Keratinocyte (primary cell): ENCODE measurements at regions not wholly inside any gene's neighbourhood (a gene's known extent, or its start where the extent isn't known, plus 50 kb on each side); places are given as distances from the start of the nearest gene placed in this dataset.

Source experiments
- DNase-seq: peaks from one replicate; pipeline ENCODE4 v3.0.0-alpha.2; 2011; ENCODE audit warnings: low read depth, missing footprints, low spot score
- FAIRE-seq: peaks from 2 replicates; lab custom pipeline; 2011; peaks lifted over from hg19 to GRCh38; lab: Jason Lieb, UNC
- H2AFZ ChIP-seq: 2 replicates; pipeline ENCODE4 v1.6.0; 2012; ENCODE audit warnings: low read length, control low read depth, inconsistent platforms; ENCODE audit not compliant: control insufficient read depth
- H3K27ac ChIP-seq: 2 replicates; pipeline ENCODE4 v1.5.1; 2011; ENCODE audit warnings: low read length; ENCODE audit not compliant: control insufficient read depth, insufficient read depth
- H3K27me3 ChIP-seq: 3 replicates; pipeline ENCODE4 v1.6.0; 2011; ENCODE audit warnings: low read length; ENCODE audit not compliant: control insufficient read depth, insufficient read depth; ENCODE audit errors: extremely low read depth
- H3K36me3 ChIP-seq, 2 experiments: 2 replicates in 1 of 2; 3 replicates in 1 of 2; pipeline ENCODE4 v1.5.1; 2011; ENCODE audit warnings: low read length in 2 of 2, mild to moderate bottlenecking in 1 of 2; ENCODE audit not compliant: control insufficient read depth in 2 of 2, insufficient read depth in 2 of 2; ENCODE audit errors: extremely low read depth in 1 of 2
- H3K4me1 ChIP-seq: 3 replicates; pipeline ENCODE4 v1.5.1; 2011; ENCODE audit warnings: low read length; ENCODE audit not compliant: control insufficient read depth, insufficient read depth; ENCODE audit errors: extremely low read depth
- H3K4me2 ChIP-seq: 3 replicates; pipeline ENCODE4 v1.6.0; 2011; ENCODE audit warnings: low read depth, low read length; ENCODE audit not compliant: control insufficient read depth, insufficient read depth; ENCODE audit errors: extremely low read depth
- H3K4me3 ChIP-seq, 3 experiments: fragments of 200-600 bp in 1 of 3; sonication (generic) in 1 of 3; 2 replicates in 2 of 3; 3 replicates in 1 of 3; pipeline ENCODE4 v1.5.1; 2011 to 2016; ENCODE audit warnings: low read length in 3 of 3, mild to moderate bottlenecking in 3 of 3, control low read depth in 2 of 3, inconsistent platforms in 1 of 3, low read depth in 1 of 3, mixed read lengths in 1 of 3, mixed run types in 1 of 3, moderate library complexity in 1 of 3; ENCODE audit not compliant: control insufficient read depth in 2 of 3, insufficient read depth in 2 of 3; ENCODE audit errors: extremely low read depth in 1 of 3
- H3K79me2 ChIP-seq: 2 replicates; pipeline ENCODE4 v1.6.0; 2012; ENCODE audit warnings: low read length; ENCODE audit not compliant: control insufficient read depth, insufficient read depth
- H3K9ac ChIP-seq: 3 replicates; pipeline ENCODE4 v1.6.0; 2011; ENCODE audit warnings: low read length; ENCODE audit not compliant: control insufficient read depth, insufficient read depth; ENCODE audit errors: extremely low read depth
- H3K9me1 ChIP-seq: 3 replicates; pipeline ENCODE4 v1.6.0; 2011; ENCODE audit warnings: low read length; ENCODE audit not compliant: control insufficient read depth, insufficient read depth; ENCODE audit errors: extremely low read depth
- H3K9me3 ChIP-seq: 2 replicates; pipeline ENCODE4 v1.5.1; 2012; ENCODE audit warnings: low read depth, low read length; ENCODE audit not compliant: control insufficient read depth
- H4K20me1 ChIP-seq: 3 replicates; pipeline ENCODE4 v1.6.0; 2011; ENCODE audit warnings: low read length; ENCODE audit not compliant: control insufficient read depth, insufficient read depth; ENCODE audit errors: extremely low read depth
- EZH2 ChIP-seq: IDR thresholded peaks from one replicate; pipeline ENCODE4 v1.6.1; 2012; ENCODE audit warnings: inconsistent platforms, mild to moderate bottlenecking, low read length, moderate library complexity
- dilution Hi-C: fragments of 300-500 bp; cut with MboI; formaldehyde crosslinking; loops from one replicate; pipeline ENCODE4 v1.7.0; 2020; ENCODE audit warnings: low sequenced_read_pairs; ENCODE audit not compliant: extremely low pct_ligation_motif_present
- TF ChIP-seq, protein P1 (sequence below), 3 experiments: IDR thresholded peaks in 1 of 3; conservative IDR thresholded peaks in 1 of 3; optimal IDR thresholded peaks in 1 of 3; 2 replicates in 2 of 3; 3 replicates in 1 of 3; pipeline versions ENCODE3 to v1.5.1; 2011; ENCODE audit warnings: low read length in 3 of 3, mild to moderate bottlenecking in 3 of 3, moderate library complexity in 2 of 3, control low read depth in 1 of 3, inconsistent platforms in 1 of 3; ENCODE audit not compliant: insufficient read depth in 2 of 3; ENCODE audit errors: extremely low read depth in 1 of 3

DNA sequence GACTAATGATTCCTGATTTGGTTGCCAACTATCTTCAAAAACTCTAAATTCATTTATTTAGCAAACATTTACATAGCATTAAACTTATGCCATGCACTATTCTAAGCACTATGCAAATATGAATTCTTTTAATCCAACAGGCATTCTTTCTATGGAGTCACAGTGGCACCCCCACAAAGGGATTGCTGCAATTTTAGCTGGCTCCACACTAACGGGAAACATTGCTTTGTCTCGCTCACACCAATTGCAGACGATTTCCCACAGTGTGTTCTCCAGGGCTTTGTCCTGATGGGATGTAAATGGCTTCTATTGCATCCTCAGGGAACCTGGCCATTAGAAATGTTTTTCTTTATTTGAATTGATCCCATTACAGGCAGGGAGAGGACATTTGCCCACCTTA is 259.1 kb downstream of the BARHL2 start:
- H3K9me1 ChIP-seq: no peaks in the 10 kb centered on the region
- no peak for TF ChIP-seq EZH2
- no peaks in the 10 kb centered on the region for H3K9me3 ChIP-seq
- no peak overlapping the region for H3K9ac ChIP-seq
- H3K36me3 ChIP-seq: no peaks in the 10 kb centered on the region
- no peaks in the 10 kb centered on the region for H3K79me2 ChIP-seq
- no peaks in the 10 kb centered on the region for H3K4me1 ChIP-seq
- no peak overlapping the region for H2AFZ ChIP-seq
- H4K20me1 ChIP-seq: no peaks in the 10 kb centered on the region
- H3K4me3 ChIP-seq: no peak overlapping the region
- dilution Hi-C loops: no loop called here
- FAIRE-seq (no peak), DNase-seq (no peak)
- no peak overlapping the region for H3K4me2 ChIP-seq
- no peak overlapping the region for H3K27ac ChIP-seq
- no peaks in the 10 kb centered on the region for H3K27me3 ChIP-seq

DNA sequence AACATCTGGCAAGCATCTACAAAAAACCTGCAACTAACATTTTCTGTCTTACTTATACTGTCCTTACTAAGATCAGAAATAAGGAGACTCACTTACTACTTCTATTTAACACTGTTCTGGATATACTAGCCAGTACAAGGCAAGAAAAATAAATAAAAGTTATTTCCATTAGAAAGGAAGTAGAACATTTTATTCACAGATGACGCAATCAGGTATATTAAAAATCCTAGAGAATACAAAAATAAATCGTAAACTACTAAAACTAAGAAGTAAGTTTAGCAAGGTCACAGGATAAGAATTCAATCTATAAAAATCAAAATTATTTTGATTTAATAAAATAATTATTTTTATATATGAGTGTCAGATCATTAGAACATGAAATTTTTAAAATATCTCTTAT is 264.6 kb downstream of the BARHL2 start:
- no peaks in the 10 kb centered on the region for H3K27me3 ChIP-seq
- TF ChIP-seq EZH2: no peak
- TF ChIP-seq, protein P1, sequence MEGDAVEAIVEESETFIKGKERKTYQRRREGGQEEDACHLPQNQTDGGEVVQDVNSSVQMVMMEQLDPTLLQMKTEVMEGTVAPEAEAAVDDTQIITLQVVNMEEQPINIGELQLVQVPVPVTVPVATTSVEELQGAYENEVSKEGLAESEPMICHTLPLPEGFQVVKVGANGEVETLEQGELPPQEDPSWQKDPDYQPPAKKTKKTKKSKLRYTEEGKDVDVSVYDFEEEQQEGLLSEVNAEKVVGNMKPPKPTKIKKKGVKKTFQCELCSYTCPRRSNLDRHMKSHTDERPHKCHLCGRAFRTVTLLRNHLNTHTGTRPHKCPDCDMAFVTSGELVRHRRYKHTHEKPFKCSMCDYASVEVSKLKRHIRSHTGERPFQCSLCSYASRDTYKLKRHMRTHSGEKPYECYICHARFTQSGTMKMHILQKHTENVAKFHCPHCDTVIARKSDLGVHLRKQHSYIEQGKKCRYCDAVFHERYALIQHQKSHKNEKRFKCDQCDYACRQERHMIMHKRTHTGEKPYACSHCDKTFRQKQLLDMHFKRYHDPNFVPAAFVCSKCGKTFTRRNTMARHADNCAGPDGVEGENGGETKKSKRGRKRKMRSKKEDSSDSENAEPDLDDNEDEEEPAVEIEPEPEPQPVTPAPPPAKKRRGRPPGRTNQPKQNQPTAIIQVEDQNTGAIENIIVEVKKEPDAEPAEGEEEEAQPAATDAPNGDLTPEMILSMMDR (optimal IDR thresholded peaks at IDR 0.05 in 1 of 3, IDR thresholded peaks at IDR 0.05 in 1 of 3, conservative IDR thresholded peaks at IDR 0.05 in 1 of 3; ENCODE audit: extremely low read depth in 1 of 3, insufficient read depth in 2 of 3, low read length in 3 of 3): no peak
- no peak overlapping the region for H3K4me3 ChIP-seq
- dilution Hi-C loops: no loop called here
- H3K27ac ChIP-seq: no peak overlapping the region
- no peaks in the 10 kb centered on the region for H3K4me1 ChIP-seq
- H3K9me1 ChIP-seq: no peaks in the 10 kb centered on the region
- H3K9ac ChIP-seq: no peak overlapping the region
- H3K4me2 ChIP-seq: no peak overlapping the region
- DNase-seq (no peak), FAIRE-seq (no peak)
- H4K20me1 ChIP-seq: no peaks in the 10 kb centered on the region
- no peaks in the 10 kb centered on the region for H3K79me2 ChIP-seq
- H3K9me3 ChIP-seq: no peaks in the 10 kb centered on the region
- H3K36me3 ChIP-seq: no peaks in the 10 kb centered on the region
- H2AFZ ChIP-seq: no peak overlapping the region

DNA sequence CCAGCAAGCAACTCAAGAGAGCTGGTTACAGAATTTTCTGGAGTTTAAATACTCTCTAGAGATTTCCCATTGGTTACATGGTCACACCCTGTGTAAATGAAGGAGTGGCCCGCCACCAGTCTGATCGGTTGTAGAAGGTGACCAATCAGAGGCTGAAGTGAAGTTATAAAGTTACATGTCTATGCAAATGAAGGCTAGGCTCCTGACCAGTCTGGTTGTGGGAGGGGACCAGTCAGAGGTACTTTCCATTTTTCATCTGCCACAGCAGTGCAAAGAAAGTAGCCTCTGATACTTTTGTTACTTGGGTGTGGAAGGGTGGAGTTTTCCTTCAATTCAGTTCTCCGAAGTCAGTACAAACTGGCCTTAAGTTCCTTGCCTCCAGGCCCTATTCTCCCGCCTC is 273.7 kb downstream of the BARHL2 start:
- Histone ChIP-seq H3K9ac (no peak overlapping the region), H3K36me3 (no peaks in the 10 kb centered on the region), H3K4me1 (no peaks in the 10 kb centered on the region), H3K4me2 (no peak overlapping the region), H3K9me3 (no peaks in the 10 kb centered on the region), H3K27ac (no peak overlapping the region), H3K9me1 (no peaks in the 10 kb centered on the region), H3K79me2 (no peaks in the 10 kb centered on the region), H4K20me1 (no peaks in the 10 kb centered on the region), H2AFZ (no peak overlapping the region), H3K27me3 (no peaks in the 10 kb centered on the region), H3K4me3 (no peak overlapping the region)
- dilution Hi-C loops: no loop called here
- FAIRE-seq (no peak), DNase-seq (no peak)
- TF ChIP-seq, protein P1 (optimal IDR thresholded peaks at IDR 0.05 in 1 of 3, IDR thresholded peaks at IDR 0.05 in 1 of 3, conservative IDR thresholded peaks at IDR 0.05 in 1 of 3; ENCODE audit: extremely low read depth in 1 of 3, insufficient read depth in 2 of 3, low read length in 3 of 3): no peak
- TF ChIP-seq EZH2: no peak
